Hepatocyte (in vitro differentiated cells): ENCODE measurements at regions not wholly inside any gene's neighbourhood (a gene's known extent, or its start where the extent isn't known, plus 50 kb on each side); places are given as distances from the start of the nearest gene placed in this dataset.

Source experiments
- DNase-seq: peaks from one replicate; pipeline ENCODE4 v3.0.0-alpha.2; 2016; ENCODE audit warnings: low spot score
- H2AFZ ChIP-seq: fragments of 200-600 bp; sonication (generic); 2 replicates; pipeline ENCODE4 v1.6.0; 2016; ENCODE audit warnings: antibody characterized with exemption, mild to moderate bottlenecking
- H3K27ac ChIP-seq: fragments of 200-600 bp; sonication (generic); 2 replicates; pipeline ENCODE4 v1.5.1; 2016; ENCODE audit warnings: mild to moderate bottlenecking
- H3K27me3 ChIP-seq: fragments of 200-600 bp; sonication (generic); 2 replicates; pipeline ENCODE4 v1.6.1; 2016
- H3K36me3 ChIP-seq: fragments of 200-600 bp; sonication (generic); replicated peaks from 2 replicates; pipeline ENCODE4 v1.5.1; 2016; ENCODE audit warnings: low read depth; ENCODE audit not compliant: insufficient read depth
- H3K4me1 ChIP-seq: fragments of 200-600 bp; sonication (generic); 2 replicates; pipeline ENCODE4 v1.5.1; 2016; ENCODE audit warnings: mild to moderate bottlenecking, moderate library complexity; ENCODE audit not compliant: insufficient read depth
- H3K4me2 ChIP-seq: fragments of 200-600 bp; sonication (generic); 2 replicates; pipeline ENCODE4 v1.6.0; 2016
- H3K4me3 ChIP-seq: fragments of 200-600 bp; sonication (generic); 2 replicates; pipeline ENCODE4 v1.5.1; 2016; ENCODE audit warnings: mild to moderate bottlenecking
- H3K79me2 ChIP-seq: fragments of 200-600 bp; sonication (generic); 2 replicates; pipeline ENCODE4 v1.6.0; 2017; ENCODE audit warnings: mild to moderate bottlenecking
- H3K9me2 ChIP-seq: fragments of 200-600 bp; sonication (generic); replicated peaks from 2 replicates; pipeline ENCODE4 v1.6.0; 2017; ENCODE audit warnings: mild to moderate bottlenecking; ENCODE audit not compliant: insufficient read depth
- H3K9me3 ChIP-seq: fragments of 200-600 bp; sonication (generic); 2 replicates; pipeline ENCODE4 v1.5.1; 2016; ENCODE audit warnings: low read depth, mild to moderate bottlenecking
- H4K20me1 ChIP-seq: fragments of 200-600 bp; sonication (generic); 2 replicates; pipeline ENCODE4 v1.6.0; 2016; ENCODE audit warnings: mild to moderate bottlenecking; ENCODE audit not compliant: insufficient read depth, poor library complexity, severe bottlenecking
- EZH2 ChIP-seq: fragments of 200-600 bp; sonication (generic); IDR thresholded peaks from 2 replicates; pipeline ENCODE4 v1.6.1; 2016; ENCODE audit warnings: antibody characterized with exemption, mild to moderate bottlenecking, borderline replicate concordance
- EZH2phosphoT487 ChIP-seq: fragments of 200-600 bp; sonication (generic); IDR thresholded peaks from one replicate; pipeline ENCODE4 v1.6.1; 2018; ENCODE audit warnings: antibody characterized with exemption, mild to moderate bottlenecking, low read depth, moderate library complexity; ENCODE audit not compliant: unreplicated experiment, severe bottlenecking
- WGBS: methylation state at CpG from one replicate; pipeline ENCODE4 v1.1.6; 2016; ENCODE audit warnings: low lambda C conversion rate; ENCODE audit errors: missing lambda C conversion rate; 5-methylcytosine and 5-hydroxymethylcytosine counted together
- TF ChIP-seq, protein P1 (sequence below): fragments of 200-600 bp; sonication (generic); IDR thresholded peaks from 2 replicates; pipeline ENCODE4 v1.5.1; 2016; ENCODE audit warnings: antibody characterized with exemption, mild to moderate bottlenecking; ENCODE audit not compliant: poor library complexity

DNA sequence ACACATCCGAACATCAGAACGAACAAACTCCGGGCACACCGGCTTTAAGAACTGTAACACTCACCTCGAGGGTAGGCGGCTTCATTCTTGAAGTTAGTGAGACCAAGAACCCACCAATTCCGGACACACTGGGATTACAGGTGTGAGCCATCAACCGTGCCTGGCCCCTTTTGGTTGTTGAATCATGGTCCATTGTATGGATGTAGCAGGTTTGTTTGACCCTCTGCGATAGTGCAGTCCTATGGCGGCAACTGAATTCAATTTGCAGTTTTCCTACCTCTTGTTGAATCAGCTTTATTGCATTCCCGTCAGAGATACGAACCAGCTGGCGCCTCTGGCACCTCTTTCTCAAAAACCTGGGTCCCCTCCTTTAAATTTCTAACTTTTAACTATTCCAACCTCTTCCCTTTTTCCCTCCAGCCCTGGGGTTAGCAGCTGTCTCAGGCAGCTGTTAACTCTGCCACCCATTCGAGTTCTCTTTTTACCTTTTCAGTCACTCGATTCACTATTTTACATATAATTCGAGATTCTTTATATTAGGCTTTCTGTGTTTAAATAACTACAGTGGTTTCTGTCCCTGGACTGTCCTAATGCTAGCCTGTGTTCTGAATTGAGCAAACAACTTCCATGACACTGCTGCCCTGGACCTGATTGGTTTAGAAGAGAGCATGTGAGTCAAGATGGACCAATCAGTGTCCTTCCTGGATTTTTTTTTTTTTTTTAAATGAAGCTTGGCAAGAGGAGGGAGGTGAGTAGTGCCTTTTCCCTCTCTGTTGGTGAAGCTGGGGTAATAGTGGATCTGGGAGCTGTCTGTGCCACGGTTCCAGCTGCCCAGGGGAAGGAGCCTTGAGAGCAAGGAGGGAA, 261.5 kb downstream of the PCNX1 start:
- Histone ChIP-seq H3K79me2 (no peaks in the 10 kb centered on the region), H3K9me3 (no peaks in the 10 kb centered on the region), H3K27me3 (no peaks in the 10 kb centered on the region), H3K4me2 (no peak overlapping the region), H3K4me3 (no peak overlapping the region), H3K27ac (no peak overlapping the region), H3K4me1 (peaks cover 24% of the 10 kb centered on the region), H3K9me2 (no peaks in the 10 kb centered on the region), H4K20me1 (no peaks in the 10 kb centered on the region), H3K36me3 (no peaks in the 10 kb centered on the region), H2AFZ (no peak overlapping the region)
- no peak for DNase-seq
- 94% methylated on average over 17 of the region's 17 CpGs for WGBS
- TF ChIP-seq, protein P1, sequence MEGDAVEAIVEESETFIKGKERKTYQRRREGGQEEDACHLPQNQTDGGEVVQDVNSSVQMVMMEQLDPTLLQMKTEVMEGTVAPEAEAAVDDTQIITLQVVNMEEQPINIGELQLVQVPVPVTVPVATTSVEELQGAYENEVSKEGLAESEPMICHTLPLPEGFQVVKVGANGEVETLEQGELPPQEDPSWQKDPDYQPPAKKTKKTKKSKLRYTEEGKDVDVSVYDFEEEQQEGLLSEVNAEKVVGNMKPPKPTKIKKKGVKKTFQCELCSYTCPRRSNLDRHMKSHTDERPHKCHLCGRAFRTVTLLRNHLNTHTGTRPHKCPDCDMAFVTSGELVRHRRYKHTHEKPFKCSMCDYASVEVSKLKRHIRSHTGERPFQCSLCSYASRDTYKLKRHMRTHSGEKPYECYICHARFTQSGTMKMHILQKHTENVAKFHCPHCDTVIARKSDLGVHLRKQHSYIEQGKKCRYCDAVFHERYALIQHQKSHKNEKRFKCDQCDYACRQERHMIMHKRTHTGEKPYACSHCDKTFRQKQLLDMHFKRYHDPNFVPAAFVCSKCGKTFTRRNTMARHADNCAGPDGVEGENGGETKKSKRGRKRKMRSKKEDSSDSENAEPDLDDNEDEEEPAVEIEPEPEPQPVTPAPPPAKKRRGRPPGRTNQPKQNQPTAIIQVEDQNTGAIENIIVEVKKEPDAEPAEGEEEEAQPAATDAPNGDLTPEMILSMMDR, result no peak
- no peak for TF ChIP-seq EZH2
- TF ChIP-seq EZH2phosphoT487, result no peak

GRCh38 chr14:71169861-71170260, 262.6 kb downstream of the PCNX1 start:
- Histone ChIP-seq H3K9me3 (no peaks in the 10 kb centered on the region), H2AFZ (no peak overlapping the region), H3K27ac (no peak overlapping the region), H3K4me2 (no peak overlapping the region), H3K9me2 (no peaks in the 10 kb centered on the region), H3K4me1 (peaks cover 13% of the 10 kb centered on the region), H3K79me2 (no peaks in the 10 kb centered on the region), H3K36me3 (no peaks in the 10 kb centered on the region), H4K20me1 (no peaks in the 10 kb centered on the region), H3K27me3 (no peaks in the 10 kb centered on the region), H3K4me3 (no peak overlapping the region)
- WGBS, result 92% methylated on average over 5 of the region's 5 CpGs
- DNase-seq, result no peak
- TF ChIP-seq EZH2 (no peak), EZH2phosphoT487 (no peak)
- TF ChIP-seq, protein P1, result no peak

- Histone ChIP-seq H3K9me3 (no peaks in the 10 kb centered on the region), H3K4me1 (no peaks in the 10 kb centered on the region), H3K4me2 (no peak overlapping the region), H3K9me2 (no peaks in the 10 kb centered on the region), H3K36me3 (no peaks in the 10 kb centered on the region), H2AFZ (no peak overlapping the region), H3K27ac (peak overlapping the region; percentile 30), H3K27me3 (no peaks in the 10 kb centered on the region), H3K4me3 (no peak overlapping the region), H4K20me1 (no peaks in the 10 kb centered on the region), H3K79me2 (no peaks in the 10 kb centered on the region)
- peak; percentile 53 for DNase-seq
- TF ChIP-seq, protein P1, result no peak
- TF ChIP-seq EZH2 (no peak), EZH2phosphoT487 (no peak)
- WGBS, result 82% methylated on average over 3 of the region's 3 CpGs
Observed at GRCh38 chr14:71175491-71175890, 268.2 kb downstream of the PCNX1 start.
